WTC11 (cell line): ENCODE measurements at regions not wholly inside any gene's neighbourhood (a gene's known extent, or its start where the extent isn't known, plus 50 kb on each side); places are given as distances from the start of the nearest gene placed in this dataset.

Source experiments
- ATF2 ChIP-seq: sonication (generic); formaldehyde crosslinking; IDR thresholded peaks from 2 replicates; pipeline ENCODE4 v1.8.1; 2022; ENCODE audit warnings: low read depth, missing genetic modification reagents, borderline replicate concordance
- CREM ChIP-seq: sonication (generic); formaldehyde crosslinking; IDR thresholded peaks from 2 replicates; pipeline ENCODE4 v1.8.1; 2022; ENCODE audit warnings: mild to moderate bottlenecking, missing genetic modification reagents, moderate library complexity
- CTCF ChIP-seq: fragments of 200-600 bp; IDR thresholded peaks from 2 replicates; pipeline ENCODE4 v1.8.0; 2022; ENCODE audit warnings: antibody characterized with exemption
- E2F1 ChIP-seq: sonication (generic); formaldehyde crosslinking; IDR thresholded peaks from 2 replicates; pipeline ENCODE4 v1.8.0; 2022; ENCODE audit warnings: mild to moderate bottlenecking, missing genetic modification reagents
- E2F4 ChIP-seq: sonication (generic); formaldehyde crosslinking; IDR thresholded peaks from 2 replicates; pipeline ENCODE4 v1.8.1; 2022; ENCODE audit warnings: low read depth, mild to moderate bottlenecking, moderate library complexity, missing genetic modification reagents, borderline replicate concordance
- ELF4 ChIP-seq: sonication (generic); formaldehyde crosslinking; IDR thresholded peaks from 2 replicates; pipeline ENCODE4 v1.8.1; 2022; ENCODE audit warnings: low read depth, mild to moderate bottlenecking, moderate library complexity, missing genetic modification reagents
- GTF2I ChIP-seq: fragments of 250-450 bp; sonication (Bioruptor Pico); conservative IDR thresholded peaks from 2 replicates; pipeline ENCODE4 v1.4.0; 2021; ENCODE audit warnings: mild to moderate bottlenecking
- NR2C2 ChIP-seq: sonication (generic); formaldehyde crosslinking; IDR thresholded peaks from 2 replicates; pipeline ENCODE4 v1.8.0; 2022; ENCODE audit warnings: mild to moderate bottlenecking, missing genetic modification reagents
- SP1 ChIP-seq: sonication (generic); formaldehyde crosslinking; conservative IDR thresholded peaks from 2 replicates; pipeline ENCODE4 v1.8.1; 2022; ENCODE audit warnings: missing genetic modification reagents
- ZNF138 ChIP-seq: sonication (generic); formaldehyde crosslinking; conservative IDR thresholded peaks from 2 replicates; pipeline ENCODE4 v1.8.1; 2022; ENCODE audit warnings: mild to moderate bottlenecking, moderate library complexity, missing genetic modification reagents
- ZNF263 ChIP-seq: sonication (generic); formaldehyde crosslinking; IDR thresholded peaks from 2 replicates; pipeline ENCODE4 v1.8.1; 2022; ENCODE audit warnings: low read depth, mild to moderate bottlenecking, moderate library complexity, missing genetic modification reagents
- TF ChIP-seq, protein P1 (sequence below): fragments of 250-450 bp; sonication (Bioruptor Pico); IDR thresholded peaks from 2 replicates; pipeline ENCODE4 v1.9.0; 2021; ENCODE audit warnings: mild to moderate bottlenecking

DNA sequence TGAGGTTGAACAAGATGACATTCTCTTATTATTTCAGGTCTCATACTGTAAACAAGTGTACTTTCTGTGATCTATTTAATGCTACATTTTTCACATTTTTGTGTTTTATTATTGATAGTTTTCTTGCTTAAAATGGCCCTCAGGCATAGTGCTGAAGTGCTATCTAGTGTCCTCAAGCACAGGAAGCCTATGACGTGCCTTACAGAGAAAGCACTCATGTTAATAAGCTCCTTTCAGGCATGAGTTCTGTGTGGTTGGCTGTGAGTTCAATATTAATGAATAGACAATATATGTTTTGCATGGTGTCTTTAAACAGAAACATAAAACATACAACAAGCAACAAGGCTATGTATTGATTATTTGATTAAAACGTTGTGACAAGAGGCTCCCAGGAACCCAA lies 450.1 kb downstream of the PLK2 start:
- TF ChIP-seq SP1 (CRISPR knock-in tag), result no peak
- no peak for TF ChIP-seq ZNF263 (CRISPR knock-in tag)
- TF ChIP-seq NR2C2 (CRISPR knock-in tag), result no peak
- TF ChIP-seq GTF2I (CRISPR knock-in tag), result no peak
- no peak for TF ChIP-seq ZNF138 (CRISPR knock-in tag)
- no peak for TF ChIP-seq CTCF
- no peak for TF ChIP-seq ATF2 (CRISPR knock-in tag)
- no peak for TF ChIP-seq E2F4 (CRISPR knock-in tag)
- no peak for TF ChIP-seq CREM
- TF ChIP-seq, protein P1, sequence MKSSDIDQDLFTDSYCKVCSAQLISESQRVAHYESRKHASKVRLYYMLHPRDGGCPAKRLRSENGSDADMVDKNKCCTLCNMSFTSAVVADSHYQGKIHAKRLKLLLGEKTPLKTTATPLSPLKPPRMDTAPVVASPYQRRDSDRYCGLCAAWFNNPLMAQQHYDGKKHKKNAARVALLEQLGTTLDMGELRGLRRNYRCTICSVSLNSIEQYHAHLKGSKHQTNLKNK (CRISPR knock-in tag), result no peak
- no peak for TF ChIP-seq E2F1 (CRISPR knock-in tag)
- no peak for TF ChIP-seq ELF4 (CRISPR knock-in tag)
